DMS53 (cell line): ENCODE measurements at regions not wholly inside any gene's neighbourhood (a gene's known extent, or its start where the extent isn't known, plus 50 kb on each side); places are given as distances from the start of the nearest gene placed in this dataset.
"Not testable (repeated sequence)": the region's sequence is repeated elsewhere in the genome, so short reads cannot be mapped to it uniquely, and the experiment has no call there.

Source experiments
- DNase-seq: peaks from one replicate; lab custom pipeline; 2025; lab: John Stamatoyannopoulos, UW

DNA sequence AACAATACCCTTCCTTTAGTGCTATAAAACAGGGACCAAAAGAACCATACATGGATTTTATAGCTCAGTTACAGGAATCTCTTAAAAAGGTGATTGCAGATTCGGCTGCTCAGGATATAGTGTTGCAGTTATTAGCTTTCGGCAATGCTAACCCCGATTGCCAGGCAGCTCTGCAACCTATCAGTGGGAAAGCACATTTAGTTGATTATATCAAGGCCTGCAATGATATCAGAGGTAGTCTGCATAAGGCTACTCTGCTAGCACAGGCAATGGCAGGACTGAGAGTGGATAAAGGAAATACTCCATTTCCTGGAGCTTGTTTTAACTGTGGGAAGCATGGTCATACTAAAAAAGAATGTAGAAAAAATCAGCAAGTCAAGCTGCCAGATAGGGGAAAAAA, 327.7 kb downstream of the REEP3 start:
- not testable (repeated sequence) for DNase-seq

DNA sequence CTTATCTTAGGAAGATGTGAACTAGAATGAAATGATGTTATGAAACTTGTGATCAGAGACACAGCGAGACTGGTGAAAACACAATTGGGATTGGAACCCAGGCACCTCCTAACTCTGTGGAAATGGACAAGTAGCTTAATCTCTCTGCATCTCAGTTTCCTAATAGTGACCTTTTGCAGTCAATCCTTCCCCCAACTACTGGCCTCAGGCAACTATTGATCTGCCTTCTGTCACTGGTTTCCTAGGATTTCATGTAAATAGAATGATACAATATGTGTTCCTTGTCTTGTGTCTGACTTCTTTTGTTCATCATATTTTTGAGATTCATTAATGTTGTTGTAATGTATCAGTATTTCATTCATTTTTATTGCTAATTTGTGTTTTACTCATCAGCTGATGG, 341.7 kb downstream of the REEP3 start:
- DNase-seq: no peak

- DNase-seq: peak; percentile 11
Measured at GRCh38 chr10:63865210-63865609, 344.0 kb downstream of the REEP3 start.

DNA sequence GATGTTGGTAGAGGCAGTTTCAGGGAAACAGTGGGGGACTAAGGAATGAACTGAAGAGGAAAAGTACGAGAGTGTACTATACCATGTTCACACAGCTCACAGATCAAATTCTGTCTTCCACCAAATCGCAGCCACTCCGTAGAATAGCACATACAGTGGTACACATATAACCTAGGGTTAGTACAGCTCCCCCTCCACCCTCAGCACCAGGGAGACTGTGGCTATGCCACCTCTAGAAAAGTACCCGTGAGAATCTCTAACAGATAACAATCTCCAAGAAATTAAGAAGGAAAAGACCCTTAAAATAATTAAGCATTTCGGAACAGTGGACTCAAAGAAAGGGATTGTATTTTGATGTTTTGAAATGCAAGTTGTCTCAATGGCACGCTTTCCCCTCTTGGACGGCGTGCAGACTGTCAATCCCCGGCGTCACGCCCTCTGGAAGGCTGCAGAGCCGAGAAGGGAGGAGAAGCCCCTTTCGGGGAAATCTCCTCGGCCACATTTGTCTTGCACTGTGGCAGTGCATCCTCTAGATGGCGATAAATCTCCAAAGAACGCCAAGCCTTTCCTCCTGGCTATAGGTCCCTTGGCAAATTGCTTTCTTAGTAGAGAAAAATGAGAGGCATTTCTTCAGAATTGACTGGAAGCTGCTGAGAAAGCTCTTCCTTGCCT, 345.0 kb downstream of the REEP3 start:
- peak; percentile 71 for DNase-seq

DNA sequence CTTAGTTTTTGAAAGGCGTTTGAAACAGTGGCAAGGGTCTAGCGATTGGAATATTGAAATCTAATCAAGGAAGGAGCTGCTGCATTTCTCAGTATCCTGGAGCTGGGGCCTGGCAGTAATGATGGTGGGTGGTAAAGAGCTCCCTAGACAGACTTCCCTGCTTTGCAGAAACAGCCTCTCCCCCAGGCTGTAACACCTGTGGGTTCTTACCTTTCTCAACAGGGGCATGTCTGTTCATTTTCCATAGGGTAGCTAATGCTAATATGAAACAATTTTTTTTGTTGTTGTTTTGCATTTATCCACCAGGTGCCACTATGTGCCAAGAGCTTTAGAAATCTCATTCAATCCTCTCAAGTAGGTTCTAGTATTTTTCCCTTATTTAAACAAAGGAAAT, 345.5 kb downstream of the REEP3 start:
- DNase-seq: peak; percentile 68

- no peak for DNase-seq
Measured at GRCh38 chr10:63878428-63878827, 357.2 kb downstream of the REEP3 start.

- no peak for DNase-seq
Measured at GRCh38 chr10:63883861-63884260, 362.7 kb downstream of the REEP3 start.

GRCh38 chr10:63884426-63884825, 363.2 kb downstream of the REEP3 start:
- DNase-seq: no peak

GRCh38 chr10:63885156-63885555, 364.0 kb downstream of the REEP3 start:
- no peak for DNase-seq

DNA sequence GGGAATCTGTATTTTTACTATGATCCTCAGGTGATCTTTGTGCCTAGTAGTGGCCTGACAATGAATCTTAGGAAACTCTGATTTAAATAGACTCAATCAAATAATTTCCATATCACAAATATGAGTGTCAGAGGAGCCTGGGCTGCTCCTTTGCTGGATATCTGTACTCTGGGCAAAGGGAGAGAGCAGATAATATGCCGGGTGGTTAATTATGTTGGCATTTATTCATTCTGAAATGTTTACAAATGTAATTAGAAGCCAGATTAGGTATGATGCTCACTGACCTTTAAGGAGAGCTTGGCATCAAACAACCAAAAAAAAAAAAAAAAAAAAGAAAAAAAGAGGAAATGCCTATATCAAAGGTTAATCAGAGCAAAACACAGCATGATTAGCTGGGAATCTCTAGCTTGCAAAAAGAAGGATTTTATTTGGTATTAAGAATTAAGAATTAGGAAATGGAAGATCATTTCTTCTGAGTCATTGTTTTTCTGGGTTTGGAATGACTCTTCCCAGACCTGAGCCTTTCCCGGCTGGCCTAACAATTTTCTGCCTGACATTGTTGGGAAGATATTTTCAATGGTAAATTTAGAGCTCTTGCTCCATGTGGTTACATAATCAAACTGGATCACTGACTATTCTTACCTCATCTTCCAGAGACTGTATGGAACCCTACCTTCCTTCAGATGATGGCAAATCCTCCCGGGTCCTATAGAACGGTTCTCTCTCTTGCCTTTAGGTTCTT, 365.3 kb downstream of the REEP3 start:
- DNase-seq: no peak

GRCh38 chr10:63887023-63887589, 365.9 kb downstream of the REEP3 start:
- peak; percentile 10 for DNase-seq

DNA sequence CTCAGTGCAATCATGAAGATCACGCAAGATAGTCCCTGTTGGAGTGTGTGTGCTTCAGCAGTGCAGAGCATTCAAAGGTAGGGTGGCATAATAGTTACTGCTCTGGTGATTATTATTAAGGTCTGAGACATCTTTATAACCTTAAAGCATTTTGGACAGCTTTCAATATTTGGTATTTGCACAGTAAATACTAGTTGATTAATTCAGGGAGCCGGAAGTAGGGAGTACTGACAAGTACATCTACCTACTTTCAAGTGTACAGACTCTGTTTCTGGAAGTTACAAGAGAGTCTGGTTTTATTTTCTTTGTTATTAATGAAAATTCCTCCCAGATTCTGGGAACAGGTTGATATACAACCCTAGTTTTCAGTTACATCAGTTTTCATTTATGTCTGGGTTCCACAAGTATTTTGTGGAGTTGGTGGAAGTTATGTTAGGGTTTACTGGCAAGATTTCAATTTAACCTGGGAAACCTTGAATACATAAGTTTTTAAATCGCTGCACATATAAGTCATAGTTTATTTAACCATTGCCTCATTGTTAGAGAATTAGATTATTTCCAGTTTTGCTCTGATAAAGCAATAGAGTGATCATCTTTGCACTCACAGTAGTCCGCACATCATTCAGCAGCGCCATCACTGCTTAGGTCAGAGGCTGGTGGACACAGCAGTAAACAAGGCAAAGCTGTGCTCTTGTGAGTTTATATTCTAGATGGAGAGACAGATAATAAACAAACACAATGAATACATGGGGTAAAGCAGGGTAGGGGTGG, 366.6 kb downstream of the REEP3 start:
- no peak for DNase-seq

DNA sequence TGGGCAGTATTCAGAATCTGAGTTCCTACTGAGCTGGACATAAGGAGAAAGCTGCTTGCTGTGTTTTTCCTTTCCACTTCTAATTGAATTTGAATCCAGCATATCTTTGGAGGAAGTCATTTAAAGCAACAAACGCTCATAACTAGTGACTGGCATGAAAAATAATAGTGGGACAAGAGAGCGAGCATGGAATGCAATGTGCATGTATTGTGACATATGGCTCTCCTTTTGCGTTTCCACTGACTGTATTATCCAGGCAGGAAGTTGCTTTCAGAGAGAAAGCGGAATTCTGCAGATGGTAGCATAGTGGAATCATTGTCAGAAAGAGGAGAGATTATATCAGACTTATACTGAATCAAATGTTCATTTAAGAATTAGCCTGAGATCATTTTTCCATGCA, 368.6 kb downstream of the REEP3 start:
- no peak for DNase-seq

- DNase-seq: no peak
Measured at GRCh38 chr10:63896992-63897391, 375.8 kb downstream of the REEP3 start.

DNA sequence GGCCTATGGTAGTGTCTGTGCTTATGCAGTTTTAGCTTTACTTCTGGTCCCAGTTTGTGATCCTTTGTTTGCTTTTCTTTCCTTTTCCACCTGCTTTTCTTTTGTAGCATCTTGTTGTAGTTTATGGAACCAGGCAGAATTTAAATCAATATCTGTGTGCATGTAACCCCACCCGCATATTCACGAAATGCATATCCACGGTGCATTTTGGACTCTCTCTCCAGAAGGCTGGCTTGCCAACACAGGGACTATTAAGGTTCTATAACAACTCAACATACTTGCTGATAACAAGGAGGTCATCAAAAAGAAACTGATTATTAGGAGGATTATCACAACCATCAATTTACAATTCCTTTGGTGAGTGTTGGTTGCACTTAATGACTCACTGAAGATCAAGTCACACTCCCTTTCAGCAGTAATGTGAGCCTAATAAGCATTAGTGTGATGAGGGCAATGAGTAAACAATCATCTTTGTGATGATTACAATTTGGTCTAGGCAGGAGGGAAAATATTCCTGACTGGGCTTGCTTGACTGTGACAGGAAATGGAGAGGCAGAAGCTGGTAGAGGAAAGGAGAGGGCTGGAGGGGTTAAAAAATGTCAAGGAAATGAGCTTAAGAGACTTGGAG, 378.6 kb downstream of the REEP3 start:
- no peak for DNase-seq

DNA sequence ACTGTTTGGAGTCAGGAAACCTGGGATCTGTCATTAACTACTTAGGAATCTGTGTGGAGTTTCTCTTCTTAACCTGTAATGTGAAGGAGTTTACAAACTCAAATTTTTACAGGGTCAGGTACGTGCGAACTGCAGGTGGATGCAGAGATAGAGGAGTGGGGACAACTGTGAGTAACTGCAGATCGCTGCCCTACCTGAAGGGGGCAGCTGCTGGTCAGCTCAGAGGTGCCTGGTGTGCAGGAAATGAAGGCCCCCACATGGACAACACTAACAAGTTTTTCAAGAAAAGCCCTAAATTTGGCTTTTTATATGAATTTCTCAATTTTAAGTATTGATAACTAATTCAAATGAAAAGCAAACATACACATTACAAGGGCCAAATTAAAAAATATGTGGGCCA, 380.0 kb downstream of the REEP3 start:
- peak; percentile 36 for DNase-seq

- DNase-seq: no peak
Measured at GRCh38 chr10:63901881-63902280, 380.7 kb downstream of the REEP3 start.

GRCh38 chr10:63910806-63911205, 389.6 kb downstream of the REEP3 start:
- DNase-seq: no peak

DNA sequence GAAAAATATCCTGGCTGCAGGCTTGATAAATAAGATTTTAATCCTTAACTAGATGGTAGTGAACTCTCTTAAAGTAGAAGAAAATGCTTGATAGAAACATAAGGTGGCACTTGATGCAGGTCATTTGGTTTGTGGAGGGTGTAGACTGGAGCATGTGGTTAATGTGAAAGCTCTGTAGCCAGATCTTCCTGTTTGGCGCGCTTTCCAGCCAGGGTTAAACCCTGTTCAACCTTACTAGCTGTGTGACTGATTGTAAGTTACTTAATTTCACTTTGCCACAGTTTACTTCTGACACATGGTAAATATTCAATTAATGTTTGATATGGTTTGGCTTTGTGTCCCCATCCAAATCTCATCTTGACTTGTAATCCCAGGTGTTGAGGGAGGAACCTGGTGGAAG, 394.0 kb downstream of the REEP3 start:
- DNase-seq: no peak

GRCh38 chr10:63917363-63917762, 396.2 kb downstream of the REEP3 start:
- no peak for DNase-seq

DNA sequence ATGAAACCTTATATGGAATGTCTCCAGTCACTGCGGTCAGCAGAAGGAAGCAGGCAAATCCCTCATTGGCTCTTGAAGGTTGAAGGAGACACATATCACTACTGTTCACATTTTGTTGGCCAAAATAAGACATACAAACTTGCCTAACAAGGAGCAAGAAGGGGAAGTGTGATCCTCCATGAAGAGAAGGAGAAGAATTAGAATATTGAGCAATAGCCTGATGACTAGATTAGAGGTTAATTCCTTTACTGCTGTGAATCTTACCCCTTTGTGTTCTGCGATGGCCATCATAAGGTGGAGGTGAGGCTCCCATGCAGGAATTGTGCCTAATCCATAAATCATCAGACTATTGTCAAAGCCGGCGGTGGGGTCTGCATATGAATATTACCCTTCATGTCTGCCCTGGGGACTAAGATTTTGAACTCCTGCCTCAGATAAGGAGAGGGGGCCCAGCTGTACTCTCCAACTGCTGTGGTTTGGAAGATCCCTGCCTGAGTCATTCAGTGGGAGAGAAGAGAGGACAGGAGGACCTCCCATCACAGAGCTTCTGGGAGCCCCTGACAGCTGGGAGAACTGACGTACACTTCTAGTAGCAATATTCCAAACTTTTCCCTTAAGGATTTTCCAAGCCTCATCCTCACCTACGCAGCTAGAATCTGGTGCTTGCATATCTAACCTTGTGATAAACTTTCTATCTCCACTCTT, 398.5 kb downstream of the REEP3 start:
- no peak for DNase-seq

GRCh38 chr10:63920926-63921325, 399.7 kb downstream of the REEP3 start:
- DNase-seq: no peak
